ENCODE measurements at regions not wholly inside any gene's neighbourhood (a gene's known extent, or its start where the extent isn't known, plus 50 kb on each side); places are given as distances from the start of the nearest gene placed in this dataset.
"Not testable (repeated sequence)": the region's sequence is repeated elsewhere in the genome, so short reads cannot be mapped to it uniquely, and the experiment has no call there.

GRCh38 chr18:25493401-25493800 lies 141.4 kb upstream of the ZNF521 start:
- DNase-seq (ENCODE audit: low read depth in 3 of 3) = no peak

- no peak for DNase-seq (ENCODE audit: low read depth in 3 of 3)
Observed at GRCh38 chr18:25490316-25490715, 138.3 kb upstream of the ZNF521 start.

GRCh38 chr18:25473008-25473407 lies 121.0 kb upstream of the ZNF521 start:
- no peak for DNase-seq (ENCODE audit: low read depth in 3 of 3)

GRCh38 chr18:25470756-25471524 lies 119.0 kb upstream of the ZNF521 start:
- not testable (repeated sequence) for DNase-seq (ENCODE audit: low read depth in 3 of 3)

- no peak for DNase-seq (ENCODE audit: low read depth in 3 of 3)
Observed at GRCh38 chr18:25470062-25470461, 118.1 kb upstream of the ZNF521 start.

- DNase-seq (ENCODE audit: low read depth in 3 of 3) = no peak
Observed at GRCh38 chr18:25469489-25469888, 117.5 kb upstream of the ZNF521 start.

GRCh38 chr18:25467226-25467987 lies 115.4 kb upstream of the ZNF521 start:
- DNase-seq (ENCODE audit: low read depth in 3 of 3) = no peak

GRCh38 chr18:25465152-25465732 lies 113.3 kb upstream of the ZNF521 start:
- no peak for DNase-seq (ENCODE audit: low read depth in 3 of 3)

GRCh38 chr18:25464227-25464626 lies 112.3 kb upstream of the ZNF521 start:
- DNase-seq (ENCODE audit: low read depth in 3 of 3) = no peak

GRCh38 chr18:25463726-25464125 lies 111.8 kb upstream of the ZNF521 start:
- no peak for DNase-seq (ENCODE audit: low read depth in 3 of 3)

- no peak for DNase-seq (ENCODE audit: low read depth in 3 of 3)
Observed at GRCh38 chr18:25459814-25460213, 107.8 kb upstream of the ZNF521 start.

GRCh38 chr18:25457601-25458000 lies 105.6 kb upstream of the ZNF521 start:
- DNase-seq (ENCODE audit: low read depth in 3 of 3) = no peak

GRCh38 chr18:25457126-25457525 lies 105.2 kb upstream of the ZNF521 start:
- no peak for DNase-seq (ENCODE audit: low read depth in 3 of 3)

GRCh38 chr18:25456334-25457010 lies 104.5 kb upstream of the ZNF521 start:
- DNase-seq (ENCODE audit: low read depth in 3 of 3) = no peak

- no peak for DNase-seq (ENCODE audit: low read depth in 3 of 3)
Observed at GRCh38 chr18:25455646-25456045, 103.7 kb upstream of the ZNF521 start.

- no peak for DNase-seq (ENCODE audit: low read depth in 3 of 3)
Observed at GRCh38 chr18:25455159-25455558, 103.2 kb upstream of the ZNF521 start.

- no peak for DNase-seq (ENCODE audit: low read depth in 3 of 3)
Observed at GRCh38 chr18:25454730-25455129, 102.8 kb upstream of the ZNF521 start.

- DNase-seq (ENCODE audit: low read depth in 3 of 3) = no peak
Observed at GRCh38 chr18:25454270-25454659, 102.3 kb upstream of the ZNF521 start.

- no peak for DNase-seq (ENCODE audit: low read depth in 3 of 3)
Observed at GRCh38 chr18:25453556-25454269, 101.7 kb upstream of the ZNF521 start.

- no peak for DNase-seq (ENCODE audit: low read depth in 3 of 3)
Observed at GRCh38 chr18:25451077-25451658, 99.2 kb upstream of the ZNF521 start.

GRCh38 chr18:25449046-25449445 lies 97.1 kb upstream of the ZNF521 start:
- no peak for DNase-seq (ENCODE audit: low read depth in 3 of 3)
